ENCODE measurements at regions not wholly inside any gene's neighbourhood (a gene's known extent, or its start where the extent isn't known, plus 50 kb on each side); places are given as distances from the start of the nearest gene placed in this dataset.

- DNase-seq (no peak), ATAC-seq (no peak)
- intact Hi-C loops (cut with DNase I, micrococcal nuclease) = no loop called here
- TF ChIP-seq, protein P1, sequence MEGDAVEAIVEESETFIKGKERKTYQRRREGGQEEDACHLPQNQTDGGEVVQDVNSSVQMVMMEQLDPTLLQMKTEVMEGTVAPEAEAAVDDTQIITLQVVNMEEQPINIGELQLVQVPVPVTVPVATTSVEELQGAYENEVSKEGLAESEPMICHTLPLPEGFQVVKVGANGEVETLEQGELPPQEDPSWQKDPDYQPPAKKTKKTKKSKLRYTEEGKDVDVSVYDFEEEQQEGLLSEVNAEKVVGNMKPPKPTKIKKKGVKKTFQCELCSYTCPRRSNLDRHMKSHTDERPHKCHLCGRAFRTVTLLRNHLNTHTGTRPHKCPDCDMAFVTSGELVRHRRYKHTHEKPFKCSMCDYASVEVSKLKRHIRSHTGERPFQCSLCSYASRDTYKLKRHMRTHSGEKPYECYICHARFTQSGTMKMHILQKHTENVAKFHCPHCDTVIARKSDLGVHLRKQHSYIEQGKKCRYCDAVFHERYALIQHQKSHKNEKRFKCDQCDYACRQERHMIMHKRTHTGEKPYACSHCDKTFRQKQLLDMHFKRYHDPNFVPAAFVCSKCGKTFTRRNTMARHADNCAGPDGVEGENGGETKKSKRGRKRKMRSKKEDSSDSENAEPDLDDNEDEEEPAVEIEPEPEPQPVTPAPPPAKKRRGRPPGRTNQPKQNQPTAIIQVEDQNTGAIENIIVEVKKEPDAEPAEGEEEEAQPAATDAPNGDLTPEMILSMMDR (IDR thresholded peaks at IDR 0.05) = no peak
- no peaks in the 10 kb centered on the region for H3K4me1 ChIP-seq (ENCODE audit: low read depth)
- H3K9me3 ChIP-seq = no peaks in the 10 kb centered on the region
- H3K36me3 ChIP-seq (ENCODE audit: low read depth) = no peaks in the 10 kb centered on the region
- no peak overlapping the region for H3K4me3 ChIP-seq
These were observed 229.8 kb downstream of the TLE1 start for GRCh38 chr9:81459591-81459990.

- no peaks in the 10 kb centered on the region for H3K4me1 ChIP-seq (ENCODE audit: low read depth)
- DNase-seq (no peak), ATAC-seq (no peak)
- intact Hi-C loops (cut with DNase I, micrococcal nuclease) = no loop called here
- H3K36me3 ChIP-seq (ENCODE audit: low read depth) = no peaks in the 10 kb centered on the region
- H3K4me3 ChIP-seq = no peak overlapping the region
- no peaks in the 10 kb centered on the region for H3K9me3 ChIP-seq
- TF ChIP-seq, protein P1 (IDR thresholded peaks at IDR 0.05) = no peak
These were observed 232.8 kb downstream of the TLE1 start for GRCh38 chr9:81456431-81457006.

- intact Hi-C loops (cut with DNase I, micrococcal nuclease) = no loop called here
- Histone ChIP-seq H3K36me3 (ENCODE audit: low read depth) (no peaks in the 10 kb centered on the region), H3K4me1 (ENCODE audit: low read depth) (no peaks in the 10 kb centered on the region), H3K9me3 (no peaks in the 10 kb centered on the region), H3K4me3 (no peak overlapping the region)
- ATAC-seq = no peak
- no peak for DNase-seq
- TF ChIP-seq, protein P1 (IDR thresholded peaks at IDR 0.05) = no peak
These were observed 233.7 kb downstream of the TLE1 start for GRCh38 chr9:81455462-81456219.

DNA sequence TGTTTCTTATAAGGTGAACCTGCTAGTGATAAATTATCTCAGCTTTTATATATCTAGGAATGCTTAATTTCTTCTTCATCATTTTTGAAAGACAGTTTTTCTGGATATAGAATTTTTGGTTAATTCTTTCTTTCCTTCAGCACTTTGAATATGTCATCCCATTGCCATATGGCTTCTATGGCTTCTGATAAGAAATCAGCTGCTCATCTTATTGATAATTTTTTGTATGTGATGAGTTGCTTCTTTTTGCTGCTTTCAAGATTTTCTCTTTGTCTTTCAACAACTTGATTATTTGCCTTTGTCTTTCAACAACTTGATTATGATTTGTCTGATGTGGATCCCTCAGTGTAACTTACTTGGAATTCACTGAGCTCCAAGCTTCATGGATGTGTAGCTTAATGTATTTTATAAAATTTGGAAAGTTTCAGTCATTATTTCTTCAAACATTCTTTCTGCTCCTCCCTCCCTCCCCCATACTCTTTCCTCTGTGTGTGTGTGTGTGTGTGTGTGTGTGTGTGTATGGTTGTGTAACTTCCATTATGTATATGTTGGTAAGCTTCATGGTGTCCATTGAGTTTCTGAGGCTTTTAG, 243.9 kb downstream of the TLE1 start:
- TF ChIP-seq, protein P1 (IDR thresholded peaks at IDR 0.05) = no peak
- Histone ChIP-seq H3K36me3 (ENCODE audit: low read depth) (no peaks in the 10 kb centered on the region), H3K4me3 (no peak overlapping the region), H3K4me1 (ENCODE audit: low read depth) (no peaks in the 10 kb centered on the region), H3K9me3 (no peaks in the 10 kb centered on the region)
- no peak for ATAC-seq
- intact Hi-C loops (cut with DNase I, micrococcal nuclease) = no loop called here
- no peak for DNase-seq

- intact Hi-C loops (cut with DNase I, micrococcal nuclease) = no loop called here
- H3K36me3 ChIP-seq (ENCODE audit: low read depth) = no peaks in the 10 kb centered on the region
- TF ChIP-seq, protein P1 (IDR thresholded peaks at IDR 0.05) = no peak
- peaks cover 20% of the 10 kb centered on the region for H3K9me3 ChIP-seq
- peak; percentile 22 for ATAC-seq
- no peak for DNase-seq
- H3K4me1 ChIP-seq (ENCODE audit: low read depth) = no peaks in the 10 kb centered on the region
- no peak overlapping the region for H3K4me3 ChIP-seq
These were observed 257.7 kb downstream of the TLE1 start for GRCh38 chr9:81431641-81432040.
